Lower leg skin (tissue), 4 donors: ENCODE measurements at regions not wholly inside any gene's neighbourhood (a gene's known extent, or its start where the extent isn't known, plus 50 kb on each side); places are given as distances from the start of the nearest gene placed in this dataset.
A peak's percentile ranks its signal among the peaks of the same experiment; 100 is the strongest.

ENCODE experiments used
- DNase-seq, 2 donors: peaks; one replicate each; pipeline ENCODE4 v3.0.0-alpha.2; 2019; ENCODE audit warnings: low spot score in 2 of 2
- H3K4me3 ChIP-seq: fragments of 200-600 bp; sonication (generic); 2 replicates; pipeline ENCODE4 v1.5.1; 2017; ENCODE audit warnings: mild to moderate bottlenecking, low read depth; ENCODE audit not compliant: poor library complexity, severe bottlenecking
- POLR2A ChIP-seq, 2 donors: fragments of 450-650 bp; IDR thresholded peaks; one replicate each; pipeline ENCODE4 v1.6.1; 2016 to 2017; ENCODE audit warnings: antibody characterized with exemption in 2 of 2, mild to moderate bottlenecking in 1 of 2, moderate library complexity in 1 of 2
- WGBS, 2 donors: methylation state at CpG; one replicate each; pipeline ENCODE4 v1.1.5; 2018; 5-methylcytosine and 5-hydroxymethylcytosine counted together
- intact Hi-C: fragments of 100-400 bp; cut with DNase I; formaldehyde crosslinking; loops from one replicate; pipeline ENCODE4 v1.15.0; 2023; ENCODE audit warnings: low total_unique reads
- TF ChIP-seq, protein P1 (sequence below), 3 donors: fragments of 450-650 bp; IDR thresholded peaks; one replicate each; pipeline ENCODE4 v1.5.1; 2016; ENCODE audit warnings: antibody characterized with exemption in 3 of 3, mild to moderate bottlenecking in 3 of 3, moderate library complexity in 2 of 3

DNA sequence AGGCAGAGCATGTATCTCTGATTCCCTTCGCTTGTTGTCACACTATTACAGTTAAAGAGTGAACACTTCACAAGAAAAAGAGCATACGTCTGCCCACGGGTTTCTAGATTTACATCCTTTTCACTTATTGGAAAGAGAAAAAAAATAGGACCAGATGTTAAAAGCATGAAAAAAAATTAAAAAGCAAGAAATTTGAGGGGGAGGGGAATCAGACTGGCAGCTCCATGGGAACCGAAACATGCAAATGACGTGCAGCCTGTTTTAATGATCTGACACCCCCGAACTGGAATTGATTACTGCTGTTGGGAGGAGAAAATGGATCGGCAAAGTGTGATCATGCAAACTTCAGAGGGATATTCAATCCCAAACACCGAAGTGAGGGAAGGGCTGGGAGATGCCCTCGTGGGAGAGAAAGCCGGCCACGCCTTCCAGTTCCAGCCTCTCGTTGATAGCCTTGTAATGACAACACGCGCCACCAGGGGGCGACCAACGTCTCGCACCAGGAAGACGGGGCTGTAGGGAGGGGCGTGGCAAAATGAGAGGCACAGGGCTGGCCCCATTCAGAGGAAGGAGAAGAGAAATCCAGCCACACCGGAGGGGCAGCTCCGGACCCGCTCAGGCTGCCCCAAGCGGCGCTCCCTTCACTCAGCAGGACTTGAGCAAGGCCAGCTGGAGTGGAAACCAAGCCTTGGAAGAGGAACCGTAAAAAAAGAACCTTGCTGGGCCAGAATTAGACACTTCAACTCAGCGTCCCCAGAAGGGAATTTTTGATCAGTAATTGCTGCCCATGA is 53.8 kb upstream of the SYT13 start:
- intact Hi-C loops: loop anchor here (10.0 kb wide), 1 partner anchor 435 kb away; no protein-coding TSS in a partner anchor
- 11 to 14% methylated on average over 26 of the region's 26 CpGs for WGBS, 2 donors
- no peak overlapping the region for H3K4me3 ChIP-seq

DNA sequence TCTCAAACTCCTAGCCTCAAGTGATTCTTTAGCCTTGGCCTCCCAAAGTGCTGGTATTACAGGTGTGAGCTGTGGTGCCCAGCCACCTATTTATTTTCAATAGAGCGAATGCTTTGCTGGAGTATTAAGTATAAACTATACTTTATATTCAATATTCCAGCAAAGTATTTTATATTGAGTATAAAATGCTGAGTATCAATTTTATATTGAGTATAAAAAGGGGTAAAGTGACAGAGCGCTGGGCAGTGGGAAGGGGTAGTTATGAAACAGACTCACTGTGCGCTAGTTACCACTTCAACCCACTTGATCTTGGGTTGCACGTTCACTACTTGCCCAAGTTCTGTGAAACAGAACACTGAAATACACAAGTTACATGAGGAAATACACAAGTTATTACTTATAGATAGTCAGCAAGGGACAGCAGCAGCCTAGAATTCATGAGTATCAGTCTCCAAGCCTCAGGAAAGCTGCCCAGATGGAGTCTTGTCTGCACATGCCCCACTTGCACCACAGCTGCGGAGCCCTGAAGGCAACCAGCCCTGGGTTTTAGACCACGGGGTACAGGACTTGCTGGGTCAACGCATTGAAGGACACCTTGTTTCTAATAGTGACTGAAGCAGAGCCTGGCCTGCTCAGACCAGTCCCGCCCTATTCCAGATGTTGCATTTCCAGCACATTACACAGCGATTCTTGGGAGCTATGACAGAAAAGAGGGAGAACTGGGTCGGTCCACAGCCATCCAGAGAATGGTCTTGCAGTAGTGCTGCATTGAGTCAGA is 51.6 kb upstream of the SYT13 start:
- H3K4me3 ChIP-seq: no peak overlapping the region
- 72 to 76% methylated on average over 10 of the region's 10 CpGs for WGBS, 2 donors
- TF ChIP-seq POLR2A (IDR thresholded peaks at IDR 0.05): no peak
- TF ChIP-seq, protein P1, sequence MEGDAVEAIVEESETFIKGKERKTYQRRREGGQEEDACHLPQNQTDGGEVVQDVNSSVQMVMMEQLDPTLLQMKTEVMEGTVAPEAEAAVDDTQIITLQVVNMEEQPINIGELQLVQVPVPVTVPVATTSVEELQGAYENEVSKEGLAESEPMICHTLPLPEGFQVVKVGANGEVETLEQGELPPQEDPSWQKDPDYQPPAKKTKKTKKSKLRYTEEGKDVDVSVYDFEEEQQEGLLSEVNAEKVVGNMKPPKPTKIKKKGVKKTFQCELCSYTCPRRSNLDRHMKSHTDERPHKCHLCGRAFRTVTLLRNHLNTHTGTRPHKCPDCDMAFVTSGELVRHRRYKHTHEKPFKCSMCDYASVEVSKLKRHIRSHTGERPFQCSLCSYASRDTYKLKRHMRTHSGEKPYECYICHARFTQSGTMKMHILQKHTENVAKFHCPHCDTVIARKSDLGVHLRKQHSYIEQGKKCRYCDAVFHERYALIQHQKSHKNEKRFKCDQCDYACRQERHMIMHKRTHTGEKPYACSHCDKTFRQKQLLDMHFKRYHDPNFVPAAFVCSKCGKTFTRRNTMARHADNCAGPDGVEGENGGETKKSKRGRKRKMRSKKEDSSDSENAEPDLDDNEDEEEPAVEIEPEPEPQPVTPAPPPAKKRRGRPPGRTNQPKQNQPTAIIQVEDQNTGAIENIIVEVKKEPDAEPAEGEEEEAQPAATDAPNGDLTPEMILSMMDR (IDR thresholded peaks at IDR 0.05): no peak
- peak in 1 of 2 donors; percentile 21 for DNase-seq
- intact Hi-C loops: loop anchor here (10.0 kb wide), 1 partner anchor 437 kb away; no protein-coding TSS in a partner anchor

More for the DNA sequence above, 53.8 kb upstream of the SYT13 start:
- TF ChIP-seq, protein P1 (IDR thresholded peaks at IDR 0.05): peak in 2 of 3 donors; percentile 42 to 78
- TF ChIP-seq POLR2A (IDR thresholded peaks at IDR 0.05): no peak
- peak; percentile 91 to 98 for DNase-seq

DNA sequence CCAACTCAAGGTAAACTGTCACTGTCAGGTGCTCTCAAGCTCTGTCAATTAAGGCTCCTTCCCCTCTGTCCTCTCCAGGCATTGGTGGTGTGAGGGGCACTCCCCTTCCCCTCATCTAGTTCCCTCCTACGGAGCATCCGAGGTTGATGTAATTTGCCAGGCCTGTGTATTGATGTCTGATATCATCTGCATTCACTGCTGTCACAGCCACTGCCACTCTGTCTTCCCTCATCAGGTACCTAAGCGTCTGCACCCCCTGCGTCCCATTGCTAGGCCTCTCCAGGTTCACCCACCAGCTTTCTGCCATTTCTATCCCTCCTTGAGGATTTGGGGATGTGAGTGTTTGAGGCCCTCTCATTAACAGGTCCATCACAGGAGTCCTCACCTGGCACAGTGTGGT is 50.0 kb upstream of the SYT13 start:
- intact Hi-C loops: loop anchor here (10.0 kb wide), 1 partner anchor 439 kb away; no protein-coding TSS in a partner anchor
- TF ChIP-seq POLR2A (IDR thresholded peaks at IDR 0.05): no peak
- TF ChIP-seq, protein P1 (IDR thresholded peaks at IDR 0.05): no peak
- WGBS, 2 donors: 86 to 91% methylated on average over 4 of the region's 4 CpGs
- H3K4me3 ChIP-seq: no peak overlapping the region
- no peak for DNase-seq
